CD4-positive, alpha-beta T cell (primary cell): ENCODE measurements at regions not wholly inside any gene's neighbourhood (a gene's known extent, or its start where the extent isn't known, plus 50 kb on each side); places are given as distances from the start of the nearest gene placed in this dataset.

ENCODE experiments used
- ATAC-seq: fragments of 200-7000 bp; cut with Tn5 transposase; one replicate; pipeline ENCODE4 v1.10.0; 2022; ENCODE audit warnings: mild to moderate bottlenecking; ENCODE audit not compliant: poor library complexity
- CTCF ChIA-PET: fragments of 350-600 bp; sonication (Branson Sonifier 250); formaldehyde crosslinking; loops from one replicate; lab custom pipeline; 2021; ENCODE audit warnings: antibody characterized with exemption, inconsistent platforms; lab: Charles Lee
- POLR2A ChIA-PET: fragments of 350-600 bp; sonication (Branson Sonifier 250); formaldehyde crosslinking; loops from one replicate; lab custom pipeline; 2021; ENCODE audit warnings: antibody characterized with exemption, inconsistent platforms; lab: Charles Lee
- DNase-seq, 14 experiments: peaks; one replicate each; pipeline ENCODE4 v3.0.0-alpha.2; 2013 to 2020; ENCODE audit warnings: mixed read lengths in 2 of 14
- H3K27ac ChIP-seq, 2 donors: one replicate each; pipeline versions ENCODE4 v1.5.1 to v1.7.0; 2013; ENCODE audit warnings: low read length in 2 of 2, low read depth in 1 of 2, mild to moderate bottlenecking in 1 of 2
- H3K27me3 ChIP-seq, 2 experiments: 1 replicate in 1 of 2; 2 replicates in 1 of 2; pipeline versions ENCODE4 v1.6.1 to v1.7.0; 2013; ENCODE audit warnings: low read length in 2 of 2, control low read depth in 1 of 2, mild to moderate bottlenecking in 1 of 2, moderate library complexity in 1 of 2; ENCODE audit not compliant: insufficient read depth in 2 of 2, control insufficient read depth in 1 of 2
- H3K36me3 ChIP-seq: one replicate; pipeline ENCODE4 v1.6.1; 2013; ENCODE audit warnings: low read length, control low read depth; ENCODE audit not compliant: insufficient read depth
- H3K4me1 ChIP-seq: one replicate; pipeline ENCODE4 v1.6.1; 2013; ENCODE audit warnings: low read length, control low read depth; ENCODE audit not compliant: insufficient read depth
- H3K4me3 ChIP-seq: one replicate; pipeline ENCODE4 v1.5.1; 2013; ENCODE audit warnings: mild to moderate bottlenecking, low read length, moderate library complexity
- H3K9me3 ChIP-seq, 2 experiments: 1 replicate in 1 of 2; 2 replicates in 1 of 2; pipeline versions ENCODE4 v1.6.1 to v1.7.0; 2013; ENCODE audit warnings: low read length in 2 of 2, mild to moderate bottlenecking in 2 of 2, control low read depth in 1 of 2, moderate library complexity in 1 of 2; ENCODE audit not compliant: control insufficient read depth in 1 of 2, insufficient read depth in 1 of 2
- H3K27ac Mint-ChIP-seq: one replicate; pipeline ENCODE4 v1.8.0; 2020; ENCODE audit warnings: mixed read lengths
- H3K27me3 Mint-ChIP-seq: one replicate; pipeline ENCODE4 v1.8.0; 2021; ENCODE audit warnings: mixed read lengths
- H3K36me3 Mint-ChIP-seq: one replicate; pipeline ENCODE4 v1.8.0; 2021; ENCODE audit warnings: low read depth, mixed read lengths
- H3K4me1 Mint-ChIP-seq: one replicate; pipeline ENCODE4 v1.8.0; 2021; ENCODE audit warnings: low read depth, mixed read lengths
- H3K4me3 Mint-ChIP-seq: one replicate; pipeline ENCODE4 v1.8.0; 2020; ENCODE audit warnings: mild to moderate bottlenecking, mixed read lengths
- H3K9me3 Mint-ChIP-seq: one replicate; pipeline ENCODE4 v1.8.0; 2020; ENCODE audit warnings: mixed read lengths
- CTCF ChIP-seq: fragments of 200-600 bp; IDR thresholded peaks from one replicate; pipeline ENCODE4 v1.8.0; 2022; ENCODE audit warnings: antibody characterized with exemption, mild to moderate bottlenecking
- intact Hi-C, 2 experiments: fragments of 100-400 bp; cut with DNase I in 1 of 2; cut with micrococcal nuclease in 1 of 2; formaldehyde crosslinking; loops; one replicate each; pipeline versions ENCODE4 v1.15.1 to v1.9.0; 2023 to 2025; cut with DNase I, micrococcal nuclease

GRCh38 chr14:76974365-76974764 is 54.1 kb downstream of the IRF2BPL start:
- H3K36me3 ChIP-seq = no peaks in the 10 kb centered on the region

GRCh38 chr14:76971549-76971948 is 57.0 kb downstream of the IRF2BPL start:
- H3K4me1 ChIP-seq = peaks cover 3% of the 10 kb centered on the region
- no peaks in the 10 kb centered on the region for H3K27me3 ChIP-seq
- no peak overlapping the region for H3K4me3 ChIP-seq
- no peak for ATAC-seq
- Mint-ChIP-seq H3K36me3 (no peaks in the 10 kb centered on the region), H3K4me3 (no peak overlapping the region), H3K9me3 (no peaks in the 10 kb centered on the region), H3K27ac (no peak overlapping the region), H3K4me1 (peaks cover under 1% of the 10 kb centered on the region), H3K27me3 (no peaks in the 10 kb centered on the region)
- no peaks in the 10 kb centered on the region for H3K36me3 ChIP-seq
- no peak for DNase-seq
- no peak overlapping the region for H3K27ac ChIP-seq
- intact Hi-C loops = no loop called here
- POLR2A ChIA-PET = no interaction called here
- no peak for TF ChIP-seq CTCF
- no peaks in the 10 kb centered on the region for H3K9me3 ChIP-seq
- CTCF ChIA-PET = interaction anchor here (1.5 kb wide), 1 partner anchor 9 kb away, joined by 3 read pairs; no protein-coding TSS in a partner anchor

More at GRCh38 chr14:76974365-76974764, 54.1 kb downstream of the IRF2BPL start:
- ChIA-PET CTCF (interaction anchor here (1.8 kb wide), 1 partner anchor 61 kb away, joined by 5 read pairs; no protein-coding TSS in a partner anchor), POLR2A (interaction anchor here (1.2 to 1.7 kb wide), 3 partner anchors 9 to 31 kb away, joined by 3 to 5 read pairs (median 4); no protein-coding TSS in a partner anchor)
- no peak overlapping the region for H3K27ac Mint-ChIP-seq
- Histone ChIP-seq H3K9me3 (no peaks in the 10 kb centered on the region), H3K27me3 (no peaks in the 10 kb centered on the region), H3K4me1 (peaks cover 23% of the 10 kb centered on the region), H3K27ac (no peak overlapping the region), H3K4me3 (no peak overlapping the region)
- intact Hi-C loops = no loop called here
- H3K9me3 Mint-ChIP-seq = no peaks in the 10 kb centered on the region
- H3K36me3 Mint-ChIP-seq = no peaks in the 10 kb centered on the region
- peaks cover 20% of the 10 kb centered on the region for H3K4me1 Mint-ChIP-seq
- no peak overlapping the region for H3K4me3 Mint-ChIP-seq
- ATAC-seq (no peak), DNase-seq (no peak)
- TF ChIP-seq CTCF = no peak
- H3K27me3 Mint-ChIP-seq = no peaks in the 10 kb centered on the region

GRCh38 chr14:76968621-76969063 is 59.9 kb downstream of the IRF2BPL start:
- H3K4me1 ChIP-seq = peaks cover 23% of the 10 kb centered on the region
- no peaks in the 10 kb centered on the region for H3K9me3 ChIP-seq
- Mint-ChIP-seq H3K36me3 (no peaks in the 10 kb centered on the region), H3K27ac (no peak overlapping the region), H3K9me3 (no peaks in the 10 kb centered on the region), H3K27me3 (no peaks in the 10 kb centered on the region), H3K4me1 (peaks cover 22% of the 10 kb centered on the region), H3K4me3 (no peak overlapping the region)
- H3K36me3 ChIP-seq = no peaks in the 10 kb centered on the region
- no peak overlapping the region for H3K27ac ChIP-seq
- DNase-seq (no peak), ATAC-seq (no peak)
- TF ChIP-seq CTCF = no peak
- no peaks in the 10 kb centered on the region for H3K27me3 ChIP-seq
- POLR2A ChIA-PET = interaction anchor here (1.2 kb wide), 1 partner anchor 13 kb away, joined by 3 read pairs; no protein-coding TSS in a partner anchor
- intact Hi-C loops = no loop called here
- H3K4me3 ChIP-seq = no peak overlapping the region
- CTCF ChIA-PET = interaction anchor here (0.9 to 1.8 kb wide), 2 partner anchors 21 to 55 kb away, joined by 3 to 4 read pairs; no protein-coding TSS in a partner anchor
